Neural crest cell (in vitro differentiated cells): ENCODE measurements at regions not wholly inside any gene's neighbourhood (a gene's known extent, or its start where the extent isn't known, plus 50 kb on each side); places are given as distances from the start of the nearest gene placed in this dataset.
A peak's percentile ranks its signal among the peaks of the same experiment; 100 is the strongest.

Experiments used
- DNase-seq: peaks from one replicate; pipeline ENCODE4 v3.0.0; 2021; ENCODE audit warnings: low read depth, mixed read lengths, low spot score
- H3K27ac Mint-ChIP-seq: one replicate; pipeline ENCODE4 v1.8.0; 2021; ENCODE audit warnings: mild to moderate bottlenecking, mixed read lengths; ENCODE audit not compliant: unreplicated experiment
- H3K27me3 Mint-ChIP-seq: 2 replicates; pipeline ENCODE4 v1.8.0; 2021; ENCODE audit warnings: low read depth, mild to moderate bottlenecking, mixed read lengths
- H3K36me3 Mint-ChIP-seq: 2 replicates; pipeline ENCODE4 v1.8.0; 2021; ENCODE audit warnings: low read depth, mild to moderate bottlenecking, mixed read lengths
- H3K4me1 Mint-ChIP-seq: 2 replicates; pipeline ENCODE4 v1.8.0; 2021; ENCODE audit warnings: mixed read lengths
- H3K4me3 Mint-ChIP-seq: one replicate; pipeline ENCODE4 v1.8.0; 2021; ENCODE audit warnings: mild to moderate bottlenecking, mixed read lengths
- H3K9me3 Mint-ChIP-seq: 2 replicates; pipeline ENCODE4 v1.8.0; 2021; ENCODE audit warnings: mixed read lengths
- CTCF ChIP-seq: fragments of 200-600 bp; sonication (generic); conservative IDR thresholded peaks from 2 replicates; pipeline ENCODE4 v1.5.0; 2021; ENCODE audit warnings: antibody characterized with exemption, mild to moderate bottlenecking

GRCh38 chr5:2293906-2294305 lies 411.2 kb upstream of the IRX4 start:
- H3K27me3 Mint-ChIP-seq, result no peaks in the 10 kb centered on the region
- H3K36me3 Mint-ChIP-seq, result no peaks in the 10 kb centered on the region
- no peak overlapping the region for H3K4me3 Mint-ChIP-seq
- DNase-seq, result no peak
- peaks cover 34% of the 10 kb centered on the region for H3K4me1 Mint-ChIP-seq
- H3K27ac Mint-ChIP-seq, result no peak overlapping the region
- TF ChIP-seq CTCF, result no peak
- H3K9me3 Mint-ChIP-seq, result peaks cover 7% of the 10 kb centered on the region

- DNase-seq, result no peak
- H3K4me3 Mint-ChIP-seq, result no peak overlapping the region
- no peak for TF ChIP-seq CTCF
- H3K27ac Mint-ChIP-seq, result no peak overlapping the region
- H3K36me3 Mint-ChIP-seq, result no peaks in the 10 kb centered on the region
- H3K9me3 Mint-ChIP-seq, result peaks cover 7% of the 10 kb centered on the region
- peaks cover 21% of the 10 kb centered on the region for H3K4me1 Mint-ChIP-seq
- no peaks in the 10 kb centered on the region for H3K27me3 Mint-ChIP-seq
Measured at GRCh38 chr5:2291146-2291840, 408.6 kb upstream of the IRX4 start.

GRCh38 chr5:2289380-2289779 lies 406.7 kb upstream of the IRX4 start:
- DNase-seq, result no peak
- no peak overlapping the region for H3K4me3 Mint-ChIP-seq
- H3K27me3 Mint-ChIP-seq, result no peaks in the 10 kb centered on the region
- no peaks in the 10 kb centered on the region for H3K36me3 Mint-ChIP-seq
- H3K9me3 Mint-ChIP-seq, result peaks cover 7% of the 10 kb centered on the region
- no peak overlapping the region for H3K27ac Mint-ChIP-seq
- H3K4me1 Mint-ChIP-seq, result peaks cover 9% of the 10 kb centered on the region
- TF ChIP-seq CTCF, result no peak

- DNase-seq, result no peak
- Mint-ChIP-seq H3K4me3 (no peak overlapping the region), H3K9me3 (peaks cover 7% of the 10 kb centered on the region), H3K27me3 (no peaks in the 10 kb centered on the region), H3K36me3 (no peaks in the 10 kb centered on the region), H3K4me1 (peaks cover 5% of the 10 kb centered on the region), H3K27ac (no peak overlapping the region)
- TF ChIP-seq CTCF, result no peak
Measured at GRCh38 chr5:2288968-2289367, 406.2 kb upstream of the IRX4 start.

- Mint-ChIP-seq H3K36me3 (no peaks in the 10 kb centered on the region), H3K9me3 (peaks cover 7% of the 10 kb centered on the region)
- no peak for DNase-seq
Measured at GRCh38 chr5:2288466-2288865, 405.7 kb upstream of the IRX4 start.

More at GRCh38 chr5:2288466-2288865, 405.7 kb upstream of the IRX4 start:
- Mint-ChIP-seq H3K27me3 (no peaks in the 10 kb centered on the region), H3K4me3 (no peak overlapping the region), H3K27ac (peak overlapping the region; percentile 50), H3K4me1 (peaks cover 3% of the 10 kb centered on the region)
- no peak for TF ChIP-seq CTCF
